Adrenal gland (tissue), 9 donors: ENCODE measurements at regions not wholly inside any gene's neighbourhood (a gene's known extent, or its start where the extent isn't known, plus 50 kb on each side); places are given as distances from the start of the nearest gene placed in this dataset.

ENCODE experiments used
- DNase-seq, 7 donors: peaks; one replicate each; pipeline ENCODE4 v3.0.0-alpha.2; 2019 to 2020
- H3K27ac ChIP-seq, 5 donors: fragments of 200-600 bp; sonication (generic) in 4 of 5; 1 replicate in 3 of 5; 2 replicates in 2 of 5; pipeline versions ENCODE4 v1.5.1 to v1.8.0; 2016 to 2020; ENCODE audit warnings: mild to moderate bottlenecking in 1 of 5
- H3K27me3 ChIP-seq: fragments of 200-600 bp; 2 replicates; pipeline ENCODE4 v1.8.0; 2021
- H3K36me3 ChIP-seq, 2 donors: fragments of 200-600 bp; replicated peaks in 1 of 2; 1 replicate in 1 of 2; 2 replicates in 1 of 2; pipeline versions ENCODE4 v1.5.1 to v1.8.0; 2018 to 2022
- H3K4me1 ChIP-seq, 2 donors: fragments of 200-600 bp; replicated peaks in 1 of 2; 1 replicate in 1 of 2; 2 replicates in 1 of 2; pipeline versions ENCODE4 v1.5.1 to v1.8.0; 2018 to 2021
- H3K4me3 ChIP-seq, 4 donors: fragments of 200-600 bp; sonication (generic) in 3 of 4; one replicate each; pipeline ENCODE4 v1.5.1; 2016 to 2018
- H3K9me3 ChIP-seq, 3 donors: fragments of 200-600 bp; sonication (generic) in 1 of 3; replicated peaks in 1 of 3; 1 replicate in 2 of 3; 2 replicates in 1 of 3; pipeline versions ENCODE4 v1.5.1 to v1.8.0; 2016 to 2021
- CTCF ChIP-seq, 6 experiments: fragments of 450-650 bp in 4 of 6; fragments of 200-600 bp in 2 of 6; sonication (generic) in 1 of 6; IDR thresholded peaks; 1 replicate in 5 of 6; 2 replicates in 1 of 6; pipeline versions ENCODE4 v1.5.1 to v1.8.0; 2016 to 2021; ENCODE audit warnings: antibody characterized with exemption in 6 of 6, mild to moderate bottlenecking in 2 of 6, moderate library complexity in 1 of 6
- POLR2A ChIP-seq, 2 donors: fragments of 450-650 bp; IDR thresholded peaks; one replicate each; pipeline ENCODE4 v1.6.1; 2017; ENCODE audit warnings: antibody characterized with exemption in 2 of 2, mild to moderate bottlenecking in 2 of 2, moderate library complexity in 1 of 2
- WGBS, 4 donors: extraction: QIAGEN DNeasy Blood & Tissue Kit in 2 of 4; methylation state at CpG; one replicate each; pipeline versions ENCODE4 v1.1.5 to v1.1.7; 2013 to 2017; 5-methylcytosine and 5-hydroxymethylcytosine counted together
- intact Hi-C, 2 donors: fragments of 100-400 bp; cut with DNase I; formaldehyde crosslinking; loops; one replicate each; pipeline versions ENCODE4 v1.14.1 to v1.15.0; 2022 to 2023
- donor health status: healthy with polysubstance abuse.
- donor health status: Bipolar disorder and iron deficiency.
- donor health status: DM: yes; HTN: yes; CAD: no.
- donor health status: DM: no; HTN: no; CAD: no.
- donor health status: DM: no; HTN: no; CAD: no.

GRCh38 chr4:10279261-10279660 is 162.7 kb upstream of the WDR1 start:
- no peak for TF ChIP-seq POLR2A (IDR thresholded peaks at IDR 0.05)
- TF ChIP-seq CTCF (IDR thresholded peaks at IDR 0.05) = no peak
- H3K27me3 ChIP-seq = no peaks in the 10 kb centered on the region
- no peaks in the 10 kb centered on the region for H3K9me3 ChIP-seq
- intact Hi-C loops = no loop called here
- no peaks in the 10 kb centered on the region for H3K4me1 ChIP-seq
- H3K4me3 ChIP-seq = no peak overlapping the region
- no peak for DNase-seq
- H3K27ac ChIP-seq = no peak overlapping the region
- no peaks in the 10 kb centered on the region for H3K36me3 ChIP-seq
- 65 to 86% (median 77%) methylated on average over 5 to 7 of the region's 7 CpGs for WGBS, 4 donors

GRCh38 chr4:10278071-10278470 is 161.5 kb upstream of the WDR1 start:
- intact Hi-C loops = no loop called here
- Histone ChIP-seq H3K27ac (no peak overlapping the region), H3K4me3 (no peak overlapping the region), H3K4me1 (no peaks in the 10 kb centered on the region), H3K9me3 (no peaks in the 10 kb centered on the region), H3K27me3 (no peaks in the 10 kb centered on the region), H3K36me3 (no peaks in the 10 kb centered on the region)
- no peak for TF ChIP-seq POLR2A (IDR thresholded peaks at IDR 0.05)
- no peak for TF ChIP-seq CTCF (IDR thresholded peaks at IDR 0.05)
- DNase-seq = no peak
- 83 to 91% (median 88%) methylated on average over 5 of the region's 5 CpGs for WGBS, 4 donors

DNA sequence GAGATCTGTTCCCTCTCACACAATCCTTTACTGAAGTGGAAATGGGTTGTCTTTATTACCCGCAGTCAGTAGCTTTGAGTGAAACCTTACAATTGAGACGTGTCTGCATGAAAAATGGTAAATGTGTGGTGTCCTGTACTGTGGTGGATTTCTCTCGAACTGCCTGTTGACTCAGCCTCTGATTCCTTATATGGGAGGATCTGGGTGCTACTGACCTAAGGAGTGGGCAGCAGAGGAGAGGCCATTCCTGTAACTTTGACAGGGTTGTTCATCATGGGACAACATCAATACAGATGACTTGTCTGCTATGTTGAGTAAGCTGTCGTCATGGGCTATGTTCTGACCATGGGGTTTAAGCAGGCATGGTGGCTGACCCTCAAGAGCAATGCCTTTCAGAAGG is 159.6 kb upstream of the WDR1 start:
- DNase-seq = no peak
- intact Hi-C loops = no loop called here
- TF ChIP-seq POLR2A (IDR thresholded peaks at IDR 0.05) = no peak
- no peak for TF ChIP-seq CTCF (IDR thresholded peaks at IDR 0.05)
- Histone ChIP-seq H3K4me1 (no peaks in the 10 kb centered on the region), H3K27ac (no peak overlapping the region), H3K4me3 (no peak overlapping the region), H3K27me3 (no peaks in the 10 kb centered on the region), H3K36me3 (no peaks in the 10 kb centered on the region), H3K9me3 (no peaks in the 10 kb centered on the region)
- WGBS, 4 donors = 71 to 75% (median 73%) methylated on average over 3 to 4 of the region's 4 CpGs

- no peak overlapping the region for H3K27ac ChIP-seq
- 76 to 86% (median 81%) methylated on average over 4 of the region's 4 CpGs for WGBS, 4 donors
- H3K36me3 ChIP-seq = no peaks in the 10 kb centered on the region
- H3K27me3 ChIP-seq = no peaks in the 10 kb centered on the region
- intact Hi-C loops = no loop called here
- TF ChIP-seq POLR2A (IDR thresholded peaks at IDR 0.05) = no peak
- TF ChIP-seq CTCF (IDR thresholded peaks at IDR 0.05) = no peak
- no peaks in the 10 kb centered on the region for H3K9me3 ChIP-seq
- no peak for DNase-seq
- no peaks in the 10 kb centered on the region for H3K4me1 ChIP-seq
- H3K4me3 ChIP-seq = no peak overlapping the region
These were observed 159.1 kb upstream of the WDR1 start for GRCh38 chr4:10275696-10276095.
